Activated naive CD8-positive, alpha-beta T cell treated with anti-CD3 and anti-CD28 coated beads, Interleukin-2, amount 10 ng/mL, durations not matched to agents 7 days and 5 days (primary cell): ENCODE measurements at regions not wholly inside any gene's neighbourhood (a gene's known extent, or its start where the extent isn't known, plus 50 kb on each side); places are given as distances from the start of the nearest gene placed in this dataset.
A peak's percentile ranks its signal among the peaks of the same experiment; 100 is the strongest.

Source experiments
- ATAC-seq: fragments of 150-1000 bp; cut with Tn5 transposase; one replicate; pipeline ENCODE4 v1.10.0; 2021; ENCODE audit warnings: low read depth, moderate library complexity
- POLR2A ChIA-PET: fragments of 350-600 bp; sonication (Branson Sonifier 250); formaldehyde crosslinking; loops from one replicate; lab custom pipeline; 2021; ENCODE audit warnings: antibody characterized with exemption; lab: Charles Lee
- DNase-seq: peaks from one replicate; pipeline ENCODE4 v3.0.0; 2021
- H3K27ac Mint-ChIP-seq: one replicate; pipeline ENCODE4 v1.8.0; 2022; ENCODE audit warnings: mild to moderate bottlenecking, mixed read lengths
- H3K27me3 Mint-ChIP-seq: one replicate; pipeline ENCODE4 v1.8.0; 2022; ENCODE audit warnings: mild to moderate bottlenecking, moderate library complexity, mixed read lengths
- H3K36me3 Mint-ChIP-seq: one replicate; pipeline ENCODE4 v1.8.0; 2021; ENCODE audit warnings: mild to moderate bottlenecking, mixed read lengths
- H3K4me1 Mint-ChIP-seq: one replicate; pipeline ENCODE4 v1.8.0; 2021; ENCODE audit warnings: mixed read lengths
- H3K4me3 Mint-ChIP-seq: one replicate; pipeline ENCODE4 v1.8.0; 2022; ENCODE audit warnings: mild to moderate bottlenecking, moderate library complexity, mixed read lengths
- H3K9me3 Mint-ChIP-seq: one replicate; pipeline ENCODE4 v1.8.0; 2021; ENCODE audit warnings: mixed read lengths

DNA sequence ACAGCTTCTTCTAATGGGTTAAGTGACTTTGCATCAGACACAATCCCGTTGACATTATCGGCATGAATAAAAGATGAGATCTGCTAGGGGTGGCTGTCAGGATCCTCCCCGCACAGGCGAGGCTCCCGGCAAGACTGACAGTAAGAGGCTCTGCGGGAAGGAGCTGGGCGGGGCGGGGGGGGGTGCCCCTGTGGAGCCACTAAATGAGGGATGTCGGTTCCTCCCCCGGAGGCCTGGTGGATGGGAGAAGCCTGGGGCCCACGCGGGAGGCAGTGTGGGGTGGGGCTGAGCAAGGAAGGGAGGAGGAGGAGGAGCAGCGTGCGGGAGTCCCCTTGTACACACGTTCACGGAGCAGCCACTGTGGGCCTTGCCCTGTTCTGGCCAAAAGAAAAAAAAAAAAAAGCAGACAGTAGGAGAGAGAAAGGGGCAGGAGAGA, 190.9 kb upstream of the GSE1 start:
- H3K27ac Mint-ChIP-seq = no peak overlapping the region
- H3K9me3 Mint-ChIP-seq = no peaks in the 10 kb centered on the region
- ATAC-seq (no peak), DNase-seq (peak; percentile 25)
- H3K4me1 Mint-ChIP-seq = peaks cover 4% of the 10 kb centered on the region
- H3K27me3 Mint-ChIP-seq = peaks cover 9% of the 10 kb centered on the region
- H3K36me3 Mint-ChIP-seq = no peaks in the 10 kb centered on the region
- no peak overlapping the region for H3K4me3 Mint-ChIP-seq
- POLR2A ChIA-PET = no interaction called here

DNA sequence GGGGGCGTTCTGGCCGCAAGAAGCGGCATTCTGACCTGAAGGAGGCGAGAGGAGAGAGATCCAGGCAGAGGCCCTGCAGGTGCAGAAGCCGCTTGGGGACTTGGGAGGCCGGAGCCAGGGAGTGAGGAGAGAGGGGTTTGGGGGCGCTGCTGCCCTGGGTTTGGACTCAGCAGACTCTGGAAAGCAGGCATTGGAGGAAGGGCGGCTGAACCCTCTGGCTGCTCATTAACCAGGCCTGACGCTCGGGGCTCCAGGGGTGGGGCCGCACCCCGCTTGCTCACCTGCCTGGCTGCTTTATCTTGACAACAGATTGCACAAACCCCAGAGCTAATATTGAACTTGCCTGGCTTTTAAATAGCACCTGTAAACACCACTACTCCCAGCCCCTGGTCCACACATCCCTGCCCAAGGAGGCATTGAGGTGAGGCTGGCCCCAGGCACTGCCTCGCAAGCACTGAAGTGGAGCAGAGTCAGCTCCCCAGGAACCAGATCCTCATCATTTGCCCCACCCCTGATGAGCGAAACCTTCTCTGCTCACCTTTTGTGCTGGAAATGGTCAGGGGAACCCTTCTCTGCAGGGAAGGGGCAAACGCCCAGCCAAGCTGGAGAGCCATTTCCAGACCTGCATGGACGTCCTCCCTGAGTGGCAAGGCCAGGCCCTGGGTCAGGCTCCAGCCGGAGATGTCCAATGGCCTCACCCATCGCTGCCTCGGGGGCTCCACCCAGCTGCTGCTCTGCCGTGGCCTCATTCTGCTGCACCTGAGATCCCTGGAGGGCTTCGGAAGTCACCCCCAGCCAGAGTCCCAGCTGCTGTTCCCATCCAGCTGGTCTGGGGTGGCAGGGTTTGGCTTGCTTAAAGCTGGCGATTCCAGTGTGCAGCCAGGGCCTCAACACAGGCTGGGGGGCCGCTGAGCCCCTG, 190.2 kb upstream of the GSE1 start:
- H3K27me3 Mint-ChIP-seq = peaks cover 9% of the 10 kb centered on the region
- DNase-seq (peak; percentile 26), ATAC-seq (no peak)
- H3K4me3 Mint-ChIP-seq = no peak overlapping the region
- POLR2A ChIA-PET = no interaction called here
- no peaks in the 10 kb centered on the region for H3K9me3 Mint-ChIP-seq
- no peak overlapping the region for H3K27ac Mint-ChIP-seq
- H3K4me1 Mint-ChIP-seq = peaks cover 4% of the 10 kb centered on the region
- H3K36me3 Mint-ChIP-seq = no peaks in the 10 kb centered on the region

GRCh38 chr16:85423631-85424030, 189.5 kb upstream of the GSE1 start:
- DNase-seq (peak; percentile 28), ATAC-seq (no peak)
- POLR2A ChIA-PET = no interaction called here
- Mint-ChIP-seq H3K36me3 (no peaks in the 10 kb centered on the region), H3K4me1 (peaks cover 2% of the 10 kb centered on the region), H3K27me3 (peaks cover 8% of the 10 kb centered on the region), H3K4me3 (no peak overlapping the region), H3K27ac (no peak overlapping the region), H3K9me3 (no peaks in the 10 kb centered on the region)

- peaks cover 5% of the 10 kb centered on the region for H3K27me3 Mint-ChIP-seq
- POLR2A ChIA-PET = no interaction called here
These were observed 188.7 kb upstream of the GSE1 start for GRCh38 chr16:85424260-85425073.

DNA sequence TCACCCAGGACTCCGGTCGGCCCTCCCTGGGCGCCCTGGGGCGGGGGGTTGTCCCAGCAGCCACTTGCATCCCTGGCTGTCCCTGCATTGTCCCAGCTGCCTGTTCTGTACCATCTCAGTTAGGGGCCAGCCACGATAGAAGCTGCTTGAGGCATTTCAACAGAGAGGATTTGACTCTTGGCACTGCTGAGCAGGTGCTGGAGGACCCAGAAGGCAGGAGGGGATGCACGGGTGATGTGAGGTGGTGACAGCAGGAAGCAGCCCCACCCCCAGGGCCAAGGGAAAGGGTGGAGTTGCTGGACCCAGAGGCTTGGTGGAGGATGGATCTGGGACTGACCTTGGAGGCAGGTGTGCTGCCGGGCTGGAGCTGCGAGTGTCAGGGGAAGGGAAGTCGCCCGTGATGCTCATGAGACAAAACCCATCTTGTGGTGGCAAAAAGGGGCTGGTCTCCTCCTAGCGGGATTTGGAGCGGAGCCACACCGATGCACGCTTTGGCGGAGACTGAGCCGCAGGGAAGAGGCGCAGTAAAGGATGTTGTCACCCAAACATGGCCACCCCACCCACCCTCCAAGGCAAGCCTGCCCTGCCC, 188.0 kb upstream of the GSE1 start:
- Mint-ChIP-seq H3K4me1 (peaks cover 2% of the 10 kb centered on the region), H3K4me3 (no peak overlapping the region), H3K9me3 (no peaks in the 10 kb centered on the region), H3K36me3 (no peaks in the 10 kb centered on the region), H3K27ac (no peak overlapping the region), H3K27me3 (peaks cover 5% of the 10 kb centered on the region)
- ATAC-seq (no peak), DNase-seq (peak; percentile 19)
- POLR2A ChIA-PET = no interaction called here

More at GRCh38 chr16:85424260-85425073, 188.7 kb upstream of the GSE1 start:
- ATAC-seq = no peak
- DNase-seq = peak; percentile 26
- Mint-ChIP-seq H3K4me1 (peaks cover 2% of the 10 kb centered on the region), H3K27ac (no peak overlapping the region), H3K9me3 (no peaks in the 10 kb centered on the region), H3K36me3 (no peaks in the 10 kb centered on the region), H3K4me3 (no peak overlapping the region)

- Mint-ChIP-seq H3K4me1 (no peaks in the 10 kb centered on the region), H3K27ac (no peak overlapping the region), H3K36me3 (no peaks in the 10 kb centered on the region), H3K9me3 (no peaks in the 10 kb centered on the region), H3K27me3 (peaks cover 5% of the 10 kb centered on the region), H3K4me3 (no peak overlapping the region)
- POLR2A ChIA-PET = no interaction called here
- DNase-seq = no peak
- ATAC-seq = no peak
These were observed 186.3 kb upstream of the GSE1 start for GRCh38 chr16:85426806-85427205.

DNA sequence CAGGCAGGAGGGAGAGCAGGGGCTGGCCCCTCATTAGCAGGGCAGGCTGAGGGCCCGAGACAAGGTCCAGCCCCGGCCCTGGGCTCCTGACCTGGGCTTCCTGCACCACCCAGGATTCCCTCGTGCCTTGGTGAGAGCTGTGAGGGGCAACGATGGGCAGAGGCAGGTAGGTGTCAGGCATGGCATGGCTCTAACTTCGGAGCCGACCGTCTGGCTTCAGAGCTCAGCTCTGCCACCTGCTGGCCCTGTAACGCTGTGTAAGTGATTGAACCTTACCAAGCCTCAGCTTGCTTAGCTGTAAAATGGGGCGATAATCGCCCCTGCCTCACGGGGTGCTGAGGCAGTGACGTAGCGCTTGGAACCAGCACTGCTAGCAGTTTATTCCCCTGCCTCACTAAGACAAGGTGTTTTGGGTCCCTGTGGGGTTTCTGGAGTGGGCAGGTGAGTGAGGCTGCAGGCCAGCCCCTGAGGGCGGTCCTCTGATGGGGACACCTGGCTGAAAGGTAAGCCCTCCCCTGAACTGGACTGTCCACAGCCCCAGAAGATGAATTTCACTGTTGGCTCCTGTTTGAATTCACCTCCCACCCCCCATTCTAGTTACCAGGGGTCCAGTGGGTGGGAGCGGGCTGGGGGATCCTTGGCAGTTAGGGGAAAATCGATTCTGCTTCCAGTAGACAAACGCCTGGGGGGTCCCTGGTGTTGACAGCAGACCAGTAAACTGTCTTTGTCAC, 184.8 kb upstream of the GSE1 start:
- H3K9me3 Mint-ChIP-seq = no peaks in the 10 kb centered on the region
- H3K27ac Mint-ChIP-seq = no peak overlapping the region
- no peaks in the 10 kb centered on the region for H3K4me1 Mint-ChIP-seq
- no peak overlapping the region for H3K4me3 Mint-ChIP-seq
- DNase-seq (peak; percentile 61), ATAC-seq (peak; percentile 69)
- H3K36me3 Mint-ChIP-seq = no peaks in the 10 kb centered on the region
- peaks cover 3% of the 10 kb centered on the region for H3K27me3 Mint-ChIP-seq
- POLR2A ChIA-PET = no interaction called here

- H3K27ac Mint-ChIP-seq = no peak overlapping the region
- peaks cover 3% of the 10 kb centered on the region for H3K27me3 Mint-ChIP-seq
- POLR2A ChIA-PET = no interaction called here
- H3K4me3 Mint-ChIP-seq = no peak overlapping the region
- DNase-seq (peak; percentile 20), ATAC-seq (peak; percentile 15)
- H3K36me3 Mint-ChIP-seq = no peaks in the 10 kb centered on the region
- no peaks in the 10 kb centered on the region for H3K4me1 Mint-ChIP-seq
- no peaks in the 10 kb centered on the region for H3K9me3 Mint-ChIP-seq
These were observed 184.0 kb upstream of the GSE1 start for GRCh38 chr16:85428899-85429775.

- POLR2A ChIA-PET = no interaction called here
- no peaks in the 10 kb centered on the region for H3K4me1 Mint-ChIP-seq
- DNase-seq = no peak
- H3K27ac Mint-ChIP-seq = no peak overlapping the region
- ATAC-seq = no peak
- no peaks in the 10 kb centered on the region for H3K36me3 Mint-ChIP-seq
- H3K4me3 Mint-ChIP-seq = no peak overlapping the region
- H3K9me3 Mint-ChIP-seq = no peaks in the 10 kb centered on the region
- peaks cover 3% of the 10 kb centered on the region for H3K27me3 Mint-ChIP-seq
These were observed 183.2 kb upstream of the GSE1 start for GRCh38 chr16:85429776-85430522.

GRCh38 chr16:85430523-85431421, 182.3 kb upstream of the GSE1 start:
- POLR2A ChIA-PET = no interaction called here
- DNase-seq = peak; percentile 24
- Mint-ChIP-seq H3K36me3 (no peaks in the 10 kb centered on the region), H3K27me3 (peaks cover 3% of the 10 kb centered on the region), H3K4me3 (no peak overlapping the region), H3K9me3 (no peaks in the 10 kb centered on the region), H3K4me1 (no peaks in the 10 kb centered on the region), H3K27ac (no peak overlapping the region)
- no peak for ATAC-seq

DNA sequence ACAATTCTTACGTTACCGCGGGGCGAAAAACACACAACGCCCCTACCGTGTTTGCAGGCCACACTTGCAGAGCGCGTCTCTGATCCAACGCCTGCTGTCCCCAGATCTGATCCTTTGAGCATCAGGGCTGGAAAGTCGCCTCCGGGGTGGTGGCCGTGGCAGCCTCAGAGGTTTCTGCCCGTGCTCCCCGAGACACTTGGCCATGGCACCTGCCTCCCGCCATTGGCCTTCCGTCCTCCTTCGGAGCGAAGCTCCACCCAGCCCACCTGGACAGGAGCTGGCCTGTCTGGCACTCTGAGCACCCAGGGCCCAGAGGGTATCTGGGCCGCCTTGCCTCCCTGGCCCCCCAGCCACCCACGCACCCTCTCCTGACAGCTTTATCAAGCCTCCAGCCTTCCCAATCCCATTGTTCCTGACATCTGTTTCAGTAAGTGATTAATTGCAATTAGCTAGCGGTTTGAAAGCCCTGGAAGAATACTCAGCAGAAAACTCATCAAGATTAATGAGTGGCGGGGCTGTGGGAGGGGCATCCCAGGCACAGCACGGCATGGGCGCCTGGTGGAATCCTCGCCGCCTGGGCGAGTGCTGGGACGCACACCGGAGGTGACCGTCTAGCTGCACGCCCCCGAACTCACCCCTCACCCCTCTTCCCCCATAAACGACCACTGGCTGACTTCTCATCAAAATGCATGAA, 181.5 kb upstream of the GSE1 start:
- no peaks in the 10 kb centered on the region for H3K4me1 Mint-ChIP-seq
- POLR2A ChIA-PET = no interaction called here

More for the DNA sequence above, 181.5 kb upstream of the GSE1 start:
- H3K27me3 Mint-ChIP-seq = peaks cover under 1% of the 10 kb centered on the region
- no peak for DNase-seq
- no peaks in the 10 kb centered on the region for H3K36me3 Mint-ChIP-seq
- no peak overlapping the region for H3K4me3 Mint-ChIP-seq
- no peaks in the 10 kb centered on the region for H3K9me3 Mint-ChIP-seq
- ATAC-seq = no peak
- H3K27ac Mint-ChIP-seq = no peak overlapping the region
